AG09319 (cell line): ENCODE measurements at regions not wholly inside any gene's neighbourhood (a gene's known extent, or its start where the extent isn't known, plus 50 kb on each side); places are given as distances from the start of the nearest gene placed in this dataset.

ENCODE experiments used
- DNase-seq: peaks from one replicate; pipeline ENCODE4 v3.0.0-alpha.2; 2010; ENCODE audit warnings: low read depth; ENCODE audit errors: extremely low read depth
- TF ChIP-seq, protein P1 (sequence below): IDR thresholded peaks from 2 replicates; pipeline ENCODE4 v1.5.1; 2011; ENCODE audit warnings: low read depth, mild to moderate bottlenecking, inconsistent platforms, low read length, moderate library complexity

DNA sequence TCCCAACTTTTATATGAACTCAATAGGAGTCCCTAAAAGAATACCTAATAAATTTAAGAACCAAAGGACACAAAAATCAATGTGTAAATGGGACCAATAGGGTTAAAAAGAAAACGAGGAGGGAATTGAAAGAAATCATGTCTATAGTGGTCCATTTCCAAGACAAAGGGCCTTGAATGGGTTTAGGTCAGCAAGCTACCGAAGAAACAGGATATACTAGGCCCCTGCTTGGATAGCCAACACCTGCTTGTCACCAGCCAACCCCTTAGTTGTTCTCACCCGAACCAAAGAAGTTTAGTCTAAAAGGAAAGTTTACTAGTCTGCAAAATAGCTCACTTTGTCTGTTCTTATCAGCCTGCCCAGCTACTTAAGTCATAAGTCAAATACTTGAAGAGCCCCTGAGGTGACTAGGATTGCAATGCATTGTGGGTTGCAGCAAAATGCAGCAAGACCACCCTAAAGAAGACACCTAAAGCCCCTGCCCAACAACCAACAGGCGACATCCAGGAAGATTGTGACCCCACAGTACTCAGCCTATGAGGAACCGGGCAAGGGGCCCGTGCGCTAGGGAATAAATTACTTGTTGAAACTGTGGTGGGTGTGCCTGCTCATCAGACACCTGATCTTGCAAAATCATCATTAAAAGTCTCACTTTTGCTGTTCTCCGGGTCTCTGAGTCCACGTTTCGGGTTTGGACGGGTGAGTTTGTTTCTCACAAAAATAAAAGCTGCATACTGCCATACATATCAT lies 183.9 kb upstream of the PPP1R26 start:
- TF ChIP-seq, protein P1, sequence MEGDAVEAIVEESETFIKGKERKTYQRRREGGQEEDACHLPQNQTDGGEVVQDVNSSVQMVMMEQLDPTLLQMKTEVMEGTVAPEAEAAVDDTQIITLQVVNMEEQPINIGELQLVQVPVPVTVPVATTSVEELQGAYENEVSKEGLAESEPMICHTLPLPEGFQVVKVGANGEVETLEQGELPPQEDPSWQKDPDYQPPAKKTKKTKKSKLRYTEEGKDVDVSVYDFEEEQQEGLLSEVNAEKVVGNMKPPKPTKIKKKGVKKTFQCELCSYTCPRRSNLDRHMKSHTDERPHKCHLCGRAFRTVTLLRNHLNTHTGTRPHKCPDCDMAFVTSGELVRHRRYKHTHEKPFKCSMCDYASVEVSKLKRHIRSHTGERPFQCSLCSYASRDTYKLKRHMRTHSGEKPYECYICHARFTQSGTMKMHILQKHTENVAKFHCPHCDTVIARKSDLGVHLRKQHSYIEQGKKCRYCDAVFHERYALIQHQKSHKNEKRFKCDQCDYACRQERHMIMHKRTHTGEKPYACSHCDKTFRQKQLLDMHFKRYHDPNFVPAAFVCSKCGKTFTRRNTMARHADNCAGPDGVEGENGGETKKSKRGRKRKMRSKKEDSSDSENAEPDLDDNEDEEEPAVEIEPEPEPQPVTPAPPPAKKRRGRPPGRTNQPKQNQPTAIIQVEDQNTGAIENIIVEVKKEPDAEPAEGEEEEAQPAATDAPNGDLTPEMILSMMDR = no peak

DNA sequence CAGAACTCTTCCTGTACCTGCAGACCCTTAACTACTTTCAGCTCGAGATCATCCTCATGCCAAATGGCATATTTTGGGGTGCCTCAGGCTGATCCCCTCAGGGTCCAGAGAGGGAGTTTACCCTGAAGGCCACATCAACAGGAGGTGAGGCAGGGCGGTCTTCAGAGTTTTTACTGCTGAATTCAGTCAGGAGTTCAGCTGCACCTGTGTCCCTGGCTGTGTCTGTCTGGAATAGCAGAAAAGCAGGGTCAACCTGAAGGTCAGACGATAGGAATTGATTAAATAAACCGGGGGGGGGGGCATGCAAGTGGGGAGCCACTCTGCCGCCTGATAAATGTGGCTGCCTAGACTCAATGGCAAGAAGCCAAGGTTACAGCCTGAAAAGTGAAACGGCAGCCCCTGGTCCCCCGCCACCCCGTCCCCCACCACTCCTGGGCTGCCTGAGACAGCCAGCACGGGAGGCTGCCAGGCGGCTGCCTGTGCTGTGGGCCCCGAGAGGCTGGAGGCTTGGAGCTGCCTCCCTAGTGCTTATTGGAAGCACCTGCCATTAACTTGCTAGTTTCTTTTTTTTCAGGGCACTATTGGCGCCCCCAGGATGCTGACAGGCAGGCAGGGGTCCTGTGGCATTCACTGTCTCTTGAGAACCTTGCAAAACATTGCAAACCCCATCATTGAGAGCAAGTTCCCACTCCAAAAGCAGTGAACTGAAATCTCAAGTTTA lies 182.7 kb upstream of the PPP1R26 start:
- TF ChIP-seq, protein P1 = no peak
- no peak for DNase-seq

More for the DNA sequence above, 183.9 kb upstream of the PPP1R26 start:
- no peak for DNase-seq

DNA sequence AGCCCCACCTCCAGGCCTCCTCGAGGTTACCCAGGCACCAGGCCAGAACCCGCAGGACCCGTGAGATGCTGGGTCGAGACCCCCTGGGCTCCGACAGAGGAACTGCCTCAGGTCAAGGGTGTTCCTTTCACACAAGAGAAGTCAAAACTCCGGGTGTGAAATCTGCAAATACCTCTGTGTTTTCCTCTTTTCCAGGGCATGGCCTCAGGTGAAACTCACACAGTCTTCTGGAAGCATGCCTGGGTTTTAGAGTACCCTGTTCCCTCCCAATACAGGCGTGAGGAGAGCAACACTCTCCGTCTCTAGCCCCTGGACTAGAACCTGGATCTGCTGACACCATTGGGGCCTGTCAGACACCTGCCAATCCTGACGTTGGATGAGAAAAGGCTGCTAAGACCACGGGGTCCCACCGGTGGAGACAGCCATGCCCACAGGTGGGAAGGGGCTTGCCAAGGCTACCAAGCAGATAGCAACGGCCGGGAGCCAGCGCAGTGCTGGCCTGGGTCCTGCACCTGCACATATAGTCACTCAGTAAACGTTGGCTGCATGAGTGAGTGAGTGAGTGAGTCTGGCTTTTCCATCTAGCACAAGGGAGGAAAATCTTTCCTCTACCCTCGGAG lies 182.0 kb upstream of the PPP1R26 start:
- TF ChIP-seq, protein P1 = no peak
- no peak for DNase-seq

DNA sequence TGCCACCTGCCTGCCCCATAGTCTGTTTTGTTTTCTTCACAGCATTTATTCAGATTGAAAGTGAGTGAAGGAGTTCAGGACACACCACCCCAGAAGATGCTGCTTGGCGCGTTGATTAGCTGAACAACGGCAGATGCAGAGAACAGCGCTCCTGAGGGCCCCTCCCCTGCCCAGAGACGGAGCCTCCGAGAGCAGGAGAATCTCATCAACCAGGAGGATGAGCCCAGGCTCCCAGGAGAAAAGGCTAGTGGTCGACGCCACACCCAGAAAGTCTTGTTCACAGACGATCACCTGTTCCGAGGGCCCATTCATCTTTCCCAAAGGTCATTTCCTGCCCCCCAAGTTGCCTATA lies 180.4 kb upstream of the PPP1R26 start:
- TF ChIP-seq, protein P1 = no peak
- no peak for DNase-seq

DNA sequence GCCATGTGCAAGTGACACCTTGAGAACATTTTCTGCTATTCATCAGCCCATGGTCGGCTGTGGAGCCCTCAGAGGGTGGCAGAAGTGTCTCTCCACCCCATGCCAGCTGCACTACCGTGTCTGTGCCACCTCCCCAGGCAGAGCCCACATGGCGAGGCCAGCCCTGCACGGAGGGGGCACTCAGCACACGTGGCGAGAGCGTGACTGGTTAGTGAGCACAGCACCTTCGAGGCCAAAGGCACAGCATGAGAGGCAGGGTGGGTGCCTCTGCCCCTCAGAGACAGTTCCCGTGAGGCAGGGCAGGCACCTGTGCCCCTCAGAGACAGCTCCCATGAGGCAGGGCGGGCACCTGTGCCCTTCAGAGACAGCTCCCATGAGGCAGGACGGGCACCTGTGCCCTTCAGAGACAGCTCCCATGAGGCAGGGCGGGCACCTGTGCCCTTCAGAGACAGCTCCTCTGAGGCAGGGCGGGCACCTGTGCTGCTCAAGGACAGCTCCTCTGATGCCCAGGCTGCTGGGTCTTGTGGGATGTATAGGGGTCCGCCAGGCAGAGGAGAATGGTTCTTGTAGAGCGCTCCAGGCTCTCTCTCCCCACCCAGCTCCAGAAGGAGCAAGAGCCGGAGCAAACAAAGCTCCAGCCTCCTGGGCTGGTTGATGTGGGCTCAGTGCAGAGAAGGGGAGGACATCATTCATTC lies 179.8 kb upstream of the PPP1R26 start:
- DNase-seq = no peak
- TF ChIP-seq, protein P1 = no peak

DNA sequence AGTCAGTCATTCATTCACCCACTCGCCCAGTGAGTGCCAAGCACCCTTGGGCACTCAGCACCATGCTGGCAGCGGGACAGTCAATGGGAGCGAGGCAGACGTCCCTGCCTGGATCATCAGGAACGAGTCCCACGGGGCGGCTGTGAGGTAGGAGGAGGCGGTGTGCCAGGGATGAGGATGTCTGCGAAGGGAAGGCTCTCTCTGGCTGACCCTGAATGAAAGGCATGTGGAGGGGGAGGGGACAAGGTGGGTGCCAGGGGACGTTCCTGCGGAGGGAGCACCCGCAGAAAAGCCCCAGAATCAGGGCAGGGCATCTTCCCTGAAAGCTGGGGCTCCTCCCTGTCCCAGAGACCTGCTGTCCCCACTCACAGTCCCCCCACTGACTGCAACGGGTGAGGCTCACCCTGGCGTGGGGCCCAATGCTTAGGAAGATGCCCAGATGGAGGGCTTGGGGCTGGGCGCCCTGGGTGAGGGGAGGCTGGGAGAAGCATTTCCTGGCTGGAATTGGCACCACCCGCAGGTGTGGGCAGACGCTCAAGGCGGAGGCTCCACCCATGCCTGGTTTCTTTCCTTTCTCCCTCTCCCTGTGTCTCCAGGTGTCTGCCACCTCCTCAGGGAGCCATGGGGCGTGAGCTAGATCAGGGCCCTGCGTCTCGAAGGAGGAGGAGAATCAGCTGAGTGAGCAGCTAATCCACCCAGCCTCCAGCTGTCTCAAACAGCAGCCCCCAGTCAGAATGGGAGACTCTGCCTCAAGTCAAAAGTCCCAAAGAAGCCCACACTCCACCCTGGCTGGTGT lies 179.0 kb upstream of the PPP1R26 start:
- TF ChIP-seq, protein P1 = no peak
- DNase-seq = no peak
